ENCODE measurements at regions not wholly inside any gene's neighbourhood (a gene's known extent, or its start where the extent isn't known, plus 50 kb on each side); places are given as distances from the start of the nearest gene placed in this dataset.

- no peaks in the 10 kb centered on the region for H3K27me3 Mint-ChIP-seq (ENCODE audit: insufficient read depth, low read depth, poor library complexity)
- no peak for ATAC-seq
- TF ChIP-seq NANOG (IDR thresholded peaks at IDR 0.05; ENCODE audit: borderline replicate concordance) = no peak
- no peak for TF ChIP-seq ZNF331 (CRISPR knock-in tag; IDR thresholded peaks at IDR 0.05; ENCODE audit: low read depth)
- TF ChIP-seq ETS1 (IDR thresholded peaks at IDR 0.05) = no peak
- no peak for TF ChIP-seq EZH2phosphoT487 (IDR thresholded peaks at IDR 0.05; ENCODE audit: unreplicated experiment)
- TF ChIP-seq REST (IDR thresholded peaks at IDR 0.05; ENCODE audit: unreplicated experiment) = no peak
- no peak for TF ChIP-seq STAT1 (IDR thresholded peaks at IDR 0.05; ENCODE audit: unreplicated experiment)
Observed at GRCh38 chr2:107305966-107306365, 420.0 kb upstream of the ST6GAL2 start.

GRCh38 chr2:107306881-107307280 is 420.9 kb upstream of the ST6GAL2 start:
- H3K27me3 Mint-ChIP-seq (ENCODE audit: insufficient read depth, low read depth, poor library complexity) = no peaks in the 10 kb centered on the region
- peaks cover 6% of the 10 kb centered on the region; the same call in 2 of the 3 replicates for H3K36me3 Mint-ChIP-seq (ENCODE audit: low read depth)
- Histone ChIP-seq H4K20me1 (replicated peaks; ENCODE audit: insufficient read depth) (no peaks in the 10 kb centered on the region), H3K4me1 (ENCODE audit: insufficient read depth) (no peaks in the 10 kb centered on the region), H3K79me2 (replicated peaks; ENCODE audit: insufficient read depth) (no peaks in the 10 kb centered on the region), H3K9me2 (ENCODE audit: insufficient read depth) (0 out of 2 replicates have a peak, but pooled peaks cover 2% of the 10 kb centered on the region), H3K4me2 (no peak overlapping the region), H3K36me3 (ENCODE audit: insufficient read depth) (no peaks in the 10 kb centered on the region), H3K27me3 (ENCODE audit: insufficient read depth) (no peaks in the 10 kb centered on the region), H3K27ac (ENCODE audit: low read depth) (no peak overlapping the region), H2AFZ (no peak overlapping the region), H3F3A (replicated peaks; ENCODE audit: low read depth) (no peaks in the 10 kb centered on the region), H3K4me3 (no peak overlapping the region)
- no peak for ATAC-seq
- no peak overlapping the region for H3K27ac Mint-ChIP-seq
- TF ChIP-seq ZNF114 (CRISPR knock-in tag; IDR thresholded peaks at IDR 0.05) (no peak), CREB1 (CRISPR knock-in tag; IDR thresholded peaks at IDR 0.05; ENCODE audit: low read depth) (no peak), ZNF462 (CRISPR knock-in tag; IDR thresholded peaks at IDR 0.05) (no peak), ZNF331 (CRISPR knock-in tag; IDR thresholded peaks at IDR 0.05; ENCODE audit: low read depth) (no peak)
- H3K4me1 Mint-ChIP-seq = no peaks in the 10 kb centered on the region
- H3K4me3 Mint-ChIP-seq = no peak overlapping the region
- peaks cover 7% of the 10 kb centered on the region; the same call in 2 of the 3 replicates for H3K9me3 Mint-ChIP-seq
- no peak for DNase-seq (ENCODE audit: low spot score)

More at GRCh38 chr2:107305966-107306365, 420.0 kb upstream of the ST6GAL2 start:
- no peaks in the 10 kb centered on the region for H3K79me2 ChIP-seq (replicated peaks; ENCODE audit: insufficient read depth)
- no peaks in the 10 kb centered on the region for H3K36me3 ChIP-seq (ENCODE audit: insufficient read depth)
- H3K27ac ChIP-seq (ENCODE audit: low read depth) = no peak overlapping the region
- H3K4me3 ChIP-seq = no peak overlapping the region
- no peak overlapping the region for H3K4me2 ChIP-seq
- no peaks in the 10 kb centered on the region for H3K27me3 ChIP-seq (ENCODE audit: insufficient read depth)
- Mint-ChIP-seq H3K27ac (no peak overlapping the region; the same call in 1 of the 2 replicates), H3K4me3 (no peak overlapping the region), H3K9me3 (peaks cover 7% of the 10 kb centered on the region; the same call in 2 of the 3 replicates), H3K36me3 (ENCODE audit: low read depth) (peaks cover 9% of the 10 kb centered on the region; the same call in 2 of the 3 replicates), H3K4me1 (no peaks in the 10 kb centered on the region)
- DNase-seq (ENCODE audit: low spot score) = no peak
- no peak overlapping the region; the same call in 1 of the 2 replicates for H2AFZ ChIP-seq
- H3F3A ChIP-seq (replicated peaks; ENCODE audit: low read depth) = no peaks in the 10 kb centered on the region
- H3K4me1 ChIP-seq (ENCODE audit: insufficient read depth) = no peaks in the 10 kb centered on the region
- 0 out of 2 replicates have a peak, but pooled peaks cover 2% of the 10 kb centered on the region for H3K9me2 ChIP-seq (ENCODE audit: insufficient read depth)
- no peaks in the 10 kb centered on the region for H4K20me1 ChIP-seq (replicated peaks; ENCODE audit: insufficient read depth)
